ENCODE measurements at regions not wholly inside any gene's neighbourhood (a gene's known extent, or its start where the extent isn't known, plus 50 kb on each side); places are given as distances from the start of the nearest gene placed in this dataset.

- no peak for TF ChIP-seq CTCF (IDR thresholded peaks at IDR 0.05)
- TF ChIP-seq POLR2A (IDR thresholded peaks at IDR 0.05; ENCODE audit: low read depth), result no peak
Observed at GRCh38 chr10:81216949-81217348, 658.0 kb upstream of the NRG3 start.

Measured in esophagus muscularis mucosa (tissue), 3 donors.